Sigmoid colon (tissue), 6 donors: ENCODE measurements at regions not wholly inside any gene's neighbourhood (a gene's known extent, or its start where the extent isn't known, plus 50 kb on each side); places are given as distances from the start of the nearest gene placed in this dataset.

Experiments
- DNase-seq: peaks from one replicate; pipeline ENCODE4 v3.0.0-alpha.2; 2019
- H3K27ac ChIP-seq, 4 donors: fragments of 200-600 bp; sonication (generic); one replicate each; pipeline ENCODE4 v1.5.1; 2016 to 2019; ENCODE audit warnings: mild to moderate bottlenecking in 1 of 4
- H3K27me3 ChIP-seq, 3 donors: fragments of 200-600 bp; sonication (generic); one replicate each; pipeline ENCODE4 v1.5.1; 2019; ENCODE audit warnings: mild to moderate bottlenecking in 1 of 3
- H3K36me3 ChIP-seq, 4 donors: fragments of 200-600 bp; sonication (generic); one replicate each; pipeline ENCODE4 v1.5.1; 2016 to 2019
- H3K4me1 ChIP-seq, 4 donors: fragments of 200-600 bp; sonication (generic); one replicate each; pipeline ENCODE4 v1.5.1; 2017 to 2019
- H3K4me3 ChIP-seq, 4 donors: fragments of 200-600 bp; sonication (generic); one replicate each; pipeline ENCODE4 v1.5.1; 2017 to 2019; ENCODE audit warnings: mild to moderate bottlenecking in 2 of 4, moderate library complexity in 1 of 4
- H3K9me3 ChIP-seq, 4 donors: fragments of 200-600 bp in 3 of 4; sonication (generic) in 3 of 4; one replicate each; pipeline versions ENCODE4 v1.5.1 to v1.6.1; 2013 to 2019
- EP300 ChIP-seq, 4 donors: sonication (generic); formaldehyde crosslinking; IDR thresholded peaks; one replicate each; pipeline ENCODE4 v1.6.1; 2017; ENCODE audit warnings: antibody characterized with exemption in 4 of 4
- POLR2A ChIP-seq, 2 donors: fragments of 450-650 bp; IDR thresholded peaks; one replicate each; pipeline ENCODE4 v1.6.1; 2016; ENCODE audit warnings: antibody characterized with exemption in 2 of 2, mild to moderate bottlenecking in 2 of 2, moderate library complexity in 2 of 2
- POLR2AphosphoS5 ChIP-seq, 4 donors: sonication (generic); formaldehyde crosslinking; IDR thresholded peaks; one replicate each; pipeline ENCODE4 v1.6.1; 2017; ENCODE audit warnings: antibody characterized with exemption in 4 of 4
- WGBS, 2 donors: extraction: QIAGEN DNeasy Blood & Tissue Kit; methylation state at CpG; one replicate each; pipeline ENCODE4 v1.1.7; 2013; 5-methylcytosine and 5-hydroxymethylcytosine counted together
- intact Hi-C: fragments of 100-400 bp; cut with DNase I; formaldehyde crosslinking; loops from one replicate; pipeline ENCODE4 v1.15.1; 2023
- TF ChIP-seq, protein P1 (sequence below), 4 experiments: fragments of 450-650 bp in 3 of 4; fragments of 200-600 bp in 1 of 4; IDR thresholded peaks; one replicate each; pipeline ENCODE4 v1.5.1; 2016 to 2019; ENCODE audit warnings: antibody characterized with exemption in 4 of 4, mild to moderate bottlenecking in 3 of 4, moderate library complexity in 2 of 4
- donor health status: healthy with polysubstance abuse.
- donor health status: healthy.

DNA sequence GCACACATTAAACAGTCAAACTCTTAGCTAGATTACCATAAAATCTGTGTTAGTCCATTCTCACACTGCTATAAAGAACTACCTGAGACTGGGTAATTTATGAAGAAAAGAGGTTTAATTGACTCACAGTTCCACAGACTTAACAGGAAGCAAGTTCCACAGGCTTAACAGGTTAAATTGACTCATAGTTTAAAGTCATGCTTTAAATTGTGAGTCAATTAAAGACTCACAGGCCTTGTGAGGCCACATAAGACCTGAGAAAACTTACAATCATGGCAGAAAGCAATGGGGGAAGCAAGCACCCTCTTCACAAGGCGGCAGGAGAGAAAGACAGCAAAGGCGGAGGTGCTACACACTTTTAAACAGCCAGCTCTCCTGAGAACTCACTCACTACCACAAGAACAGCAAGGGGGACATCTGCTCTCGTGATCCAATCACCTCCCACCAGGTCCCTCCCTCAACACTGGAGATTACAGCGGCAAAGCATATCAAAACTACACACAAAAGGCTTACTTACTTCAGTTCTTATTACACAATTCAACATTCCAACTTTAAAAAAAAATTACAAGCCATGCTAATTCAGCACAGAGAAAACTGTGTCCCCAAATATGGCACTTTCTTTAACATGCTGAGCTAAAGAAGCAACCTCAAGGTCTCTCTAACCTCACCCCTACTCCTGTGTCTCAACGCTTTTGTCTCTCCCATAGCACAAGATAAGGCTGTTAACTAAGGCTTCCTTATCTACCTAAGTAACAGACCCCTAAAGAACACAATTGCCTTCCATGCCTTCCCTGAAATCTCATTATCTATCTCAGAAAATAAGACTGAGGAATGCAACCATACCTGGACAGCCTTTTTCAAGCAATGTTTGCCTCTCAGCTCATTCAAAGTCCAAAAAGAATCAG is 805.1 kb downstream of the NR2F1-AS1 start:
- DNase-seq = no peak
- Histone ChIP-seq H3K36me3 (no peaks in the 10 kb centered on the region), H3K9me3 (no peaks in the 10 kb centered on the region), H3K4me3 (no peak overlapping the region), H3K4me1 (no peaks in the 10 kb centered on the region), H3K27ac (no peak overlapping the region), H3K27me3 (no peaks in the 10 kb centered on the region)
- intact Hi-C loops = no loop called here
- 73 to 80% methylated on average over 5 of the region's 5 CpGs for WGBS, 2 donors
- TF ChIP-seq POLR2A (IDR thresholded peaks at IDR 0.05) (no peak), EP300 (IDR thresholded peaks at IDR 0.05) (no peak), POLR2AphosphoS5 (IDR thresholded peaks at IDR 0.05) (no peak)

DNA sequence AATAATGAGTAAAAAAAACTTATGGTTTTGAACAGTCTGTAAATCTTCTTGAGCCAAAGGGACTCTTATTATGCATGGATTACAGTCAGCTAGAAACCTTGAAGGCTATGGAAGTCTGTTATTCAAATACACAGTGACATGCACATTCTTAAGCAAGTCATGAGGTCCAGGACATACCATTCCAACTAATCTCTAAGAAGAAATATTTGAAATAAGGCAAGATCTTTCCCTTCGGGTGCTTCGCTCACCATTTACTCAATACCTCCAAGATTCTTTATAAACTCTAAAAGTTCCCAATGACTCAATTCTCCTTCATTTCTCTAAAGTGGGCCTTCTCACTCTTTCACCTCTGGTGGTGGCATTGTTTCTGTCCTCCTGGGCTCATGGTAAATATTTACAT is 811.0 kb downstream of the NR2F1-AS1 start:
- Histone ChIP-seq H3K27ac (no peak overlapping the region), H3K27me3 (no peaks in the 10 kb centered on the region), H3K9me3 (no peaks in the 10 kb centered on the region), H3K4me3 (no peak overlapping the region), H3K4me1 (no peaks in the 10 kb centered on the region), H3K36me3 (no peaks in the 10 kb centered on the region)
- intact Hi-C loops = no loop called here
- WGBS, 2 donors = 86 to 96% methylated on average over 2 of the region's 2 CpGs
- no peak for DNase-seq
- no peak for TF ChIP-seq POLR2AphosphoS5 (IDR thresholded peaks at IDR 0.05)
- TF ChIP-seq, protein P1, sequence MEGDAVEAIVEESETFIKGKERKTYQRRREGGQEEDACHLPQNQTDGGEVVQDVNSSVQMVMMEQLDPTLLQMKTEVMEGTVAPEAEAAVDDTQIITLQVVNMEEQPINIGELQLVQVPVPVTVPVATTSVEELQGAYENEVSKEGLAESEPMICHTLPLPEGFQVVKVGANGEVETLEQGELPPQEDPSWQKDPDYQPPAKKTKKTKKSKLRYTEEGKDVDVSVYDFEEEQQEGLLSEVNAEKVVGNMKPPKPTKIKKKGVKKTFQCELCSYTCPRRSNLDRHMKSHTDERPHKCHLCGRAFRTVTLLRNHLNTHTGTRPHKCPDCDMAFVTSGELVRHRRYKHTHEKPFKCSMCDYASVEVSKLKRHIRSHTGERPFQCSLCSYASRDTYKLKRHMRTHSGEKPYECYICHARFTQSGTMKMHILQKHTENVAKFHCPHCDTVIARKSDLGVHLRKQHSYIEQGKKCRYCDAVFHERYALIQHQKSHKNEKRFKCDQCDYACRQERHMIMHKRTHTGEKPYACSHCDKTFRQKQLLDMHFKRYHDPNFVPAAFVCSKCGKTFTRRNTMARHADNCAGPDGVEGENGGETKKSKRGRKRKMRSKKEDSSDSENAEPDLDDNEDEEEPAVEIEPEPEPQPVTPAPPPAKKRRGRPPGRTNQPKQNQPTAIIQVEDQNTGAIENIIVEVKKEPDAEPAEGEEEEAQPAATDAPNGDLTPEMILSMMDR (IDR thresholded peaks at IDR 0.05) = no peak
- TF ChIP-seq EP300 (IDR thresholded peaks at IDR 0.05) = no peak
- TF ChIP-seq POLR2A (IDR thresholded peaks at IDR 0.05) = no peak

DNA sequence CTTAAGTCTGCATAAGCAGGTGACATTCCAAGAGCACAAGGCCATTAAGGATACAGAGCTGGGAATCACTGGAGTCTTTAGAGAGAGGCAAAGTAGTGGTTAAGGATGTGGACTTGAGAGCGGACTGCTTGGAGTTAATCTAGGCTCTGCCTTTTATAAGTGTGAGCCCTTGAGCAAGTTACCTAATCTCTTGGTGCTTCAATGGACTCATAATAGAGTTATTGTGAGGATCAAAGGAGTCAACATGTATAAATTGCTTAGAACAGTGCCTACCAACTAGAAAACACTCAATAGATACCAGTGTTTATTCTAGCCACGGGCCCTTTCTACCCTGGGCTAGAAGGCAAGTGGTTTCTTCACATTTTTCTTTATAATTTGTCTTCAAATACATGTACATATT is 819.4 kb downstream of the NR2F1-AS1 start:
- intact Hi-C loops = no loop called here
- no peak for DNase-seq
- no peaks in the 10 kb centered on the region for H3K9me3 ChIP-seq
- TF ChIP-seq EP300 (IDR thresholded peaks at IDR 0.05) (no peak), POLR2A (IDR thresholded peaks at IDR 0.05) (no peak), POLR2AphosphoS5 (IDR thresholded peaks at IDR 0.05) (no peak)
- TF ChIP-seq, protein P1 (IDR thresholded peaks at IDR 0.05) = no peak
- no peaks in the 10 kb centered on the region for H3K27me3 ChIP-seq
- H3K4me3 ChIP-seq = no peak overlapping the region
- 52 to 68% methylated on average over 2 of the region's 2 CpGs for whole genome bisulfite sequencing, 2 donors
- H3K36me3 ChIP-seq = no peaks in the 10 kb centered on the region
- no peak overlapping the region for H3K27ac ChIP-seq
- no peaks in the 10 kb centered on the region for H3K4me1 ChIP-seq

DNA sequence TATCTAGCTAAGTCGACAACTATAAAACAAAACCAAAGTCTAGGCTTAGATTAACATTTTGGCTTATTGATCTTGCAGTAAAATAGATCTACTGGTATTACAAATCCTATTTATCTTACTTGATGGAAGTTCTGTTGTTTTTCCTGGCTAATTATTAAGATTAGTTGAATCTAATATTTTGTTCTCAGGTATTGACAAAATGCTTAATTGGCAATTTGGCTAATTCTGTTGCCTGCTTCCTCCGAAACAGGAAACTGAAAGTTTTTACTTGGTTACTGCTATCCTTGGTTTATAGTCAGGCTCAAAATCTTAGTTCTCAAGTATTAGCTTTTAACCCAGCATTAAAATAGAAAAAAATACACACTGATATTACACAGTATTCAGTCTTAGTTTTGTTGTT is 820.5 kb downstream of the NR2F1-AS1 start:
- Histone ChIP-seq H3K4me3 (no peak overlapping the region), H3K27me3 (no peaks in the 10 kb centered on the region), H3K9me3 (no peaks in the 10 kb centered on the region), H3K4me1 (no peaks in the 10 kb centered on the region), H3K36me3 (no peaks in the 10 kb centered on the region), H3K27ac (no peak overlapping the region)
- intact Hi-C loops = no loop called here
- WGBS, 2 donors = 81 to 90% methylated on average over 2 of the region's 2 CpGs
- no peak for DNase-seq
- no peak for TF ChIP-seq POLR2A (IDR thresholded peaks at IDR 0.05)
- no peak for TF ChIP-seq EP300 (IDR thresholded peaks at IDR 0.05)
- TF ChIP-seq, protein P1 (IDR thresholded peaks at IDR 0.05) = no peak
- no peak for TF ChIP-seq POLR2AphosphoS5 (IDR thresholded peaks at IDR 0.05)

DNA sequence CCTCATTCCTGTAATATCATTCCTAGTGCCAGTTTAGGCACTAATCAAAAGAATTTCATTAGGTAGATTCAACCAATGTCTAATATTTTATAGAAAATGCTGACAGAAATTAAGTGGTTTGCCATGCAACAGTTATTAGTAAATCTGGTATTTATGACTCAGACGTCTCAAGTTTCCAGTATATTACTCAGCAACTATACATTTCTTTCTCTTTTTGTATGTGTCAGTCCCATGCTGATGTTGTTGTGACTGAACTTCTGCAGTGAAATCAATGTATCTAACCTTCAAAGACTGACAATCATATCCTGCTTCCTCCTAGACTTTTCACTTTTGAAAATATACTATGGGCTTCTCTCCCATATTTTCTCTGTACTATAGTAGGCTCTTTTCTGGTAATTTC is 822.5 kb downstream of the NR2F1-AS1 start:
- H3K27ac ChIP-seq = no peak overlapping the region
- no peaks in the 10 kb centered on the region for H3K27me3 ChIP-seq
- no peaks in the 10 kb centered on the region for H3K4me1 ChIP-seq
- no peaks in the 10 kb centered on the region for H3K36me3 ChIP-seq
- H3K4me3 ChIP-seq = no peak overlapping the region
- TF ChIP-seq, protein P1 (IDR thresholded peaks at IDR 0.05) = no peak
- no peak for TF ChIP-seq EP300 (IDR thresholded peaks at IDR 0.05)
- TF ChIP-seq POLR2AphosphoS5 (IDR thresholded peaks at IDR 0.05) = no peak
- TF ChIP-seq POLR2A (IDR thresholded peaks at IDR 0.05) = no peak
- no peaks in the 10 kb centered on the region for H3K9me3 ChIP-seq
- DNase-seq = no peak
- intact Hi-C loops = no loop called here
- 50 to 70% methylated on average over 1 of the region's 1 CpG for WGBS, 2 donors
